GM18499 (cell line): ENCODE measurements at regions not wholly inside any gene's neighbourhood (a gene's known extent, or its start where the extent isn't known, plus 50 kb on each side); places are given as distances from the start of the nearest gene placed in this dataset.

Experiments
- ATAC-seq: cut with Tn5 transposase; IDR thresholded peaks from one replicate; pipeline ENCODE4 v1.9.1; 2021; ENCODE audit warnings: moderate number of reproducible peaks; ENCODE audit not compliant: insufficient read depth, unreplicated experiment

DNA sequence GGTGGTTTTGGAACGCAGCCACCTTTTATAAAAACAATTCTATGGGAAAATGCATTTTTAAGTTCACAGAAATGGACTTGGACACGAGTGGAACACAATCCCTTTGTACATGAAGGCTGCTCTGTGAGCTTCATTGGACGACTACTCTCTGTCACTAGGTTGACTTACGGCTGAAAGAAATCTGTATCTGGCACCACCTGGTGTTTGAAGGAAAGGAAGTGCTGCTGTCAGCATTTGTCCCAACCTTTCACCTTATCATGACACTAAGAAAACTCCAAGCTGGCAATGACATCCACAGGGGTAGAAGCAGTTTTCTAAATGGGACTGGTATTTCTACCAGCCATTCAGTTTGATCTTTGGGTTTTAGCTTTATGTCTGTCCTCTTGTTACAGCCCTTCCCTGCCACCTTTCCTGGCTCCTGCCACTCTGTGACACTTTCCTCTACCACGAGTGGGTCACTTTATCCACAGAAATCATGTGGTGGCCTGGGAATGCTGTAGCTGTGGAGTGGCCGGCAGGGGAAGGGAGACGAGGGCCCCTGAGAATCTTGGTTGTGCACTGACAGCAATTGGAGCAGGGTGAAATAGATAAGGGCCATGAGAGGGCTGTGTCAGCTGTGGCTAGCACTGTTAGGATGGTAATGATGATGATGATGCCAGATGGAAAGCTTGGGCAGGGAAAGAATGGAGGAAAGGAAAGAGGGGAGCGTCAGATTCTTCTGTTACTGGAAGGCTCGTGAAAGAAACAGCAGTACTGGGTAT is 85.2 kb downstream of the TBX19 start:
- no peak for ATAC-seq
